ENCODE measurements at regions not wholly inside any gene's neighbourhood (a gene's known extent, or its start where the extent isn't known, plus 50 kb on each side); places are given as distances from the start of the nearest gene placed in this dataset.

GRCh38 chr4:100827756-100828155 lies 309.9 kb upstream of the EMCN start:
- Histone ChIP-seq H3K36me3 (ENCODE audit: control insufficient read depth, insufficient read depth, low read length) (no peaks in the 10 kb centered on the region), H3K4me3 (ENCODE audit: low read depth, low read length) (no peak overlapping the region), H3K27me3 (ENCODE audit: control insufficient read depth, insufficient read depth, low read length) (no peaks in the 10 kb centered on the region)
- no peak for DNase-seq (ENCODE audit: low read depth)
- TF ChIP-seq, protein P1, sequence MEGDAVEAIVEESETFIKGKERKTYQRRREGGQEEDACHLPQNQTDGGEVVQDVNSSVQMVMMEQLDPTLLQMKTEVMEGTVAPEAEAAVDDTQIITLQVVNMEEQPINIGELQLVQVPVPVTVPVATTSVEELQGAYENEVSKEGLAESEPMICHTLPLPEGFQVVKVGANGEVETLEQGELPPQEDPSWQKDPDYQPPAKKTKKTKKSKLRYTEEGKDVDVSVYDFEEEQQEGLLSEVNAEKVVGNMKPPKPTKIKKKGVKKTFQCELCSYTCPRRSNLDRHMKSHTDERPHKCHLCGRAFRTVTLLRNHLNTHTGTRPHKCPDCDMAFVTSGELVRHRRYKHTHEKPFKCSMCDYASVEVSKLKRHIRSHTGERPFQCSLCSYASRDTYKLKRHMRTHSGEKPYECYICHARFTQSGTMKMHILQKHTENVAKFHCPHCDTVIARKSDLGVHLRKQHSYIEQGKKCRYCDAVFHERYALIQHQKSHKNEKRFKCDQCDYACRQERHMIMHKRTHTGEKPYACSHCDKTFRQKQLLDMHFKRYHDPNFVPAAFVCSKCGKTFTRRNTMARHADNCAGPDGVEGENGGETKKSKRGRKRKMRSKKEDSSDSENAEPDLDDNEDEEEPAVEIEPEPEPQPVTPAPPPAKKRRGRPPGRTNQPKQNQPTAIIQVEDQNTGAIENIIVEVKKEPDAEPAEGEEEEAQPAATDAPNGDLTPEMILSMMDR (IDR thresholded peaks at IDR 0.05; ENCODE audit: insufficient read depth, low read length, poor library complexity, severe bottlenecking), result no peak

DNA sequence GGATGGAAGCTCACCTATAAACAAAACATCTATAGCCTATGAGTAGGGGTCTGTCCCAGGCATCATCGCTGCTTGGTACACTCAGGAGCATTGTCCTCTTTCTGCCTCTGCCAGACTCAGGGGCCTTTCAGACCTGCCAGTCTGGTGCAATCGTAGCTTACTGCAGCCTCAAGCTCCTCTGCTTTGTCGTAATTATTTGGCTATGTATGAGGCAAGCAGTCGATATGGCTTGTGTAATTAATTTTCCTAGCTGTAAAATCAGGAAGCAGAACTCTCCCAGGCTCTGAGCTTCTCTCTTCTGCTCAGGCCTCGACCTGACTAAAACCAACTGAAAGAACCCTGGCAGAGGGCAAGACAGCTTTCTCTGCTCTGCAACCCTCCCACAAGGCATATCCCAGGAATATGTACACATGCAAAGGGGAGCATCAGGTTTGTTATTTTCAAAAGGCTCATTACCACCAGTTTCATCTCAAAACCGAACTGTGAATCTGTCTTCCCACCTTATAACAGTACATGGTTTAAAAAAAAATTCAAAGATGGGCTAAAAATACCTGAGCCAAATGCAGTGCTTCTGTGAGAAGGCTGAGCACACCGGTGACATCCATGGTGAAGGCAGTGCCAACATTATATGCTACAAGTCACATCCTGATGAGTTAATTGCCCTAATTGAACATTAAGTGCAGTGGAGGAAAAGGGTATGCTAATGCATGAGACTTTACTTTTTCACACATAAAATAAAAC lies 309.2 kb upstream of the EMCN start:
- DNase-seq (ENCODE audit: low read depth), result no peak
- Histone ChIP-seq H3K36me3 (ENCODE audit: control insufficient read depth, insufficient read depth, low read length) (no peaks in the 10 kb centered on the region), H3K4me3 (ENCODE audit: low read depth, low read length) (no peak overlapping the region), H3K27me3 (ENCODE audit: control insufficient read depth, insufficient read depth, low read length) (no peaks in the 10 kb centered on the region)
- TF ChIP-seq, protein P1 (IDR thresholded peaks at IDR 0.05; ENCODE audit: insufficient read depth, low read length, poor library complexity, severe bottlenecking), result no peak

DNA sequence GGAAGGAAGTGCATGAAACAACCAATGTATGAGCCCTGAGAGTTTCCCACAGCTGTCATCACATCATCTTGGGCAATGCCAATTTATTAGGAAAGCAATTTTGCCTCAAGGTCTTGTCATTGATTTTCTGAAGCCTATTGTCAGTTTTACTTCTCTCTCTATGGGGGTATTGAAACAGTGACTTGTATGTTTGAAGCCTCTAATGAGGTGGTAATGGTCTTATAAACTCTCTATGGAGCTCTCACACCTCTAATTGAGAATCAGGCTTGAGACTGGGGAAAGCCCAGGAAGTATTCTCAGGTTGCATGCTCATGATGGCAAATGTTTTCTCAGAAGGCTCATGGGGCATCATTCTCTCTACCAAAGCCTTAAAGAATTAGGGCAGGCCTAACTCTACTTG lies 308.2 kb upstream of the EMCN start:
- TF ChIP-seq, protein P1 (IDR thresholded peaks at IDR 0.05; ENCODE audit: insufficient read depth, low read length, poor library complexity, severe bottlenecking), result no peak
- no peak for DNase-seq (ENCODE audit: low read depth)
- Histone ChIP-seq H3K27me3 (ENCODE audit: control insufficient read depth, insufficient read depth, low read length) (no peaks in the 10 kb centered on the region), H3K36me3 (ENCODE audit: control insufficient read depth, insufficient read depth, low read length) (no peaks in the 10 kb centered on the region), H3K4me3 (ENCODE audit: low read depth, low read length) (no peak overlapping the region)

GRCh38 chr4:100823993-100824323 lies 306.1 kb upstream of the EMCN start:
- TF ChIP-seq, protein P1 (IDR thresholded peaks at IDR 0.05; ENCODE audit: insufficient read depth, low read length, poor library complexity, severe bottlenecking), result no peak
- Histone ChIP-seq H3K4me3 (ENCODE audit: low read depth, low read length) (no peak overlapping the region), H3K36me3 (ENCODE audit: control insufficient read depth, insufficient read depth, low read length) (no peaks in the 10 kb centered on the region), H3K27me3 (ENCODE audit: control insufficient read depth, insufficient read depth, low read length) (no peaks in the 10 kb centered on the region)
- no peak for DNase-seq (ENCODE audit: low read depth)

DNA sequence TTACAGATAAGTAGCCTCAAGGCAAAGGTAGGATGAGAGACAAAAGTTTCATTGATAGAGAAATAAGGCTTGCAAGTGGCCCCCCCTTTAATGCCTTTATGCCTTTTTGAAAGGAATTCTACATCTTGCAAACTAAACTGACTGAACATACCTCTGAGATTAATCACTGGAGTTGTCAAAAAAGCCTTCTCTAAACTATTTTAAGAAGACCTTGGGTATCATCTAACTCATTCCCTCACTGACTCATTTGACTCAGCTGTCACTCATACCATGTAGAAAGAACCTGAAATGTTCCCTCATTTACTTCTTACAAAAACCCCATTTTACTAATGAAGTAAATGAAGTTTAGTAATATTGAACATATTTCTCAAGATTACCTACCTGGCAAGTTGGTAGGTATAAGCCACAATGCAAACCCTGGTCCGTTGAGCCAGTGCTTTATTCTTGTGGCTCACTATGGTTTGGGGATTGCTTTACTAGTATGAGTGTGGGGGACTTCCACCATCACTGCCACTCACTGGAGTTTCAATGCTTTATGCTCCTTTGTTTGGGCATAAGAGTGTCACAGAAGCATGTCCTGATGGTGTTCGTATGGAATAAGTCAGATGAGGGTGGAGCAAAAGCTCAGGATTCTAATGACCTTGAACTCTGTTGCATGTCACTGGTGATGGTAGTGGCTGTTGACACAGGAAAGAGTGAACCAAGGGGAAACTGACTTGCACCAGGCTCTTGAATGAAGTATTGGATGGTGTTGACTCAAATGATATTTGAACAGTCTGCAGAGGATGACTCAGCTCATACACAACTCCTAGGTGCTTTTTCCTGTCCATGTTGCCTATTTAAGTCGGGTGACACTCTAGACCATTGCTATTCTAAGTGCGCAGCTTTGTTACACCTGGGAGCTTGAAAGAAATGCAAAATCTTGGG lies 305.5 kb upstream of the EMCN start:
- no peaks in the 10 kb centered on the region for H3K27me3 ChIP-seq (ENCODE audit: control insufficient read depth, insufficient read depth, low read length)
- no peaks in the 10 kb centered on the region for H3K36me3 ChIP-seq (ENCODE audit: control insufficient read depth, insufficient read depth, low read length)
- no peak for DNase-seq (ENCODE audit: low read depth)
- H3K4me3 ChIP-seq (ENCODE audit: low read depth, low read length), result no peak overlapping the region
- TF ChIP-seq, protein P1 (IDR thresholded peaks at IDR 0.05; ENCODE audit: insufficient read depth, low read length, poor library complexity, severe bottlenecking), result no peak
